Stomach (tissue), 8 donors: ENCODE measurements at regions not wholly inside any gene's neighbourhood (a gene's known extent, or its start where the extent isn't known, plus 50 kb on each side); places are given as distances from the start of the nearest gene placed in this dataset.

ENCODE experiments used
- DNase-seq, 2 donors: peaks; one replicate each; pipeline versions ENCODE4 v3.0.0 to v3.0.0-alpha.2; 2013 to 2019
- H3K27ac ChIP-seq, 5 donors: fragments of 200-600 bp in 4 of 5; sonication (generic) in 4 of 5; one replicate each; pipeline ENCODE4 v1.5.1; 2013 to 2019; ENCODE audit warnings: mild to moderate bottlenecking in 1 of 5, moderate library complexity in 1 of 5
- H3K27me3 ChIP-seq, 3 donors: fragments of 200-600 bp; sonication (generic); one replicate each; pipeline ENCODE4 v1.5.1; 2017 to 2019; ENCODE audit warnings: mixed run types in 1 of 3
- H3K36me3 ChIP-seq, 4 donors: fragments of 200-600 bp; sonication (generic); 1 replicate in 3 of 4; 2 replicates in 1 of 4; pipeline ENCODE4 v1.5.1; 2016 to 2019
- H3K4me1 ChIP-seq, 4 donors: fragments of 200-600 bp; sonication (generic); one replicate each; pipeline ENCODE4 v1.5.1; 2016 to 2019
- H3K4me3 ChIP-seq, 4 donors: fragments of 200-600 bp; sonication (generic) in 3 of 4; one replicate each; pipeline ENCODE4 v1.5.1; 2016 to 2019; ENCODE audit warnings: mild to moderate bottlenecking in 1 of 4
- H3K9me3 ChIP-seq, 4 donors: fragments of 200-600 bp; sonication (generic); one replicate each; pipeline ENCODE4 v1.5.1; 2016 to 2019
- CTCF ChIP-seq, 7 experiments: fragments of 450-650 bp in 4 of 7; fragments of 200-600 bp in 3 of 7; sonication (generic) in 3 of 7; IDR thresholded peaks; one replicate each; pipeline ENCODE4 v1.5.1; 2016 to 2019; ENCODE audit warnings: antibody characterized with exemption in 7 of 7, control low read depth in 2 of 7, mild to moderate bottlenecking in 1 of 7
- EP300 ChIP-seq: sonication (generic); formaldehyde crosslinking; IDR thresholded peaks from one replicate; pipeline ENCODE4 v1.6.1; 2017; ENCODE audit warnings: antibody characterized with exemption
- POLR2A ChIP-seq, 4 donors: fragments of 450-650 bp; IDR thresholded peaks; one replicate each; pipeline ENCODE4 v1.6.1; 2016; ENCODE audit warnings: antibody characterized with exemption in 4 of 4, control low read depth in 2 of 4, mild to moderate bottlenecking in 1 of 4, moderate library complexity in 1 of 4
- POLR2AphosphoS5 ChIP-seq, 3 donors: sonication (generic); formaldehyde crosslinking; IDR thresholded peaks; one replicate each; pipeline ENCODE4 v1.6.1; 2016; ENCODE audit warnings: antibody characterized with exemption in 3 of 3
- WGBS, 5 donors: extraction: QIAGEN DNeasy Blood & Tissue Kit in 3 of 5; methylation state at CpG; one replicate each; pipeline versions ENCODE4 v1.1.5 to v1.1.7; 2013 to 2018; 5-methylcytosine and 5-hydroxymethylcytosine counted together
- intact Hi-C: fragments of 100-400 bp; cut with DNase I; formaldehyde crosslinking; loops from one replicate; pipeline ENCODE4 v1.15.1; 2023; ENCODE audit warnings: low total_unique reads
- donor health status: healthy with polysubstance abuse.
- donor health status: Bipolar disorder and iron deficiency.
- donor health status: healthy.

- no peak for DNase-seq
- Histone ChIP-seq H3K4me1 (no peaks in the 10 kb centered on the region), H3K36me3 (no peaks in the 10 kb centered on the region), H3K27ac (no peak overlapping the region), H3K4me3 (no peak overlapping the region), H3K27me3 (no peaks in the 10 kb centered on the region), H3K9me3 (peaks cover 0 to 15% (median under 1%) of the 10 kb centered on the region in 4 donors)
- TF ChIP-seq CTCF (IDR thresholded peaks at IDR 0.05) (no peak), POLR2AphosphoS5 (IDR thresholded peaks at IDR 0.05) (no peak), EP300 (no peak), POLR2A (IDR thresholded peaks at IDR 0.05) (no peak)
- intact Hi-C loops, result no loop called here
- WGBS, 5 donors, result 62 to 81% (median 71%) methylated on average over 3 of the region's 3 CpGs
Observed at GRCh38 chr20:54891907-54892306, 416.5 kb downstream of the DOK5 start.

GRCh38 chr20:54879393-54879792 lies 404.0 kb downstream of the DOK5 start:
- intact Hi-C loops, result no loop called here
- Histone ChIP-seq H3K4me3 (no peak overlapping the region), H3K27me3 (no peaks in the 10 kb centered on the region), H3K27ac (no peak overlapping the region), H3K36me3 (no peaks in the 10 kb centered on the region), H3K9me3 (no peaks in the 10 kb centered on the region), H3K4me1 (no peaks in the 10 kb centered on the region)
- 74 to 81% (median 76%) methylated on average over 1 of the region's 1 CpG for WGBS, 5 donors
- no peak for DNase-seq
- no peak for TF ChIP-seq POLR2AphosphoS5 (IDR thresholded peaks at IDR 0.05)
- no peak for TF ChIP-seq POLR2A (IDR thresholded peaks at IDR 0.05)
- no peak for TF ChIP-seq CTCF (IDR thresholded peaks at IDR 0.05)
- no peak for TF ChIP-seq EP300

- no peak overlapping the region for H3K4me3 ChIP-seq
- no peak for DNase-seq
- 79 to 90% (median 83%) methylated on average over 3 of the region's 3 CpGs for WGBS, 5 donors
- H3K9me3 ChIP-seq, result no peaks in the 10 kb centered on the region
- H3K27me3 ChIP-seq, result no peaks in the 10 kb centered on the region
- no peaks in the 10 kb centered on the region for H3K4me1 ChIP-seq
- H3K27ac ChIP-seq, result no peak overlapping the region
- no peaks in the 10 kb centered on the region for H3K36me3 ChIP-seq
- intact Hi-C loops, result no loop called here
- TF ChIP-seq EP300 (no peak), POLR2A (IDR thresholded peaks at IDR 0.05) (no peak), CTCF (IDR thresholded peaks at IDR 0.05) (no peak), POLR2AphosphoS5 (IDR thresholded peaks at IDR 0.05) (no peak)
Observed at GRCh38 chr20:54875307-54875706, 399.9 kb downstream of the DOK5 start.

- no peak overlapping the region for H3K27ac ChIP-seq
- TF ChIP-seq CTCF (IDR thresholded peaks at IDR 0.05) (no peak), EP300 (no peak), POLR2A (IDR thresholded peaks at IDR 0.05) (no peak), POLR2AphosphoS5 (IDR thresholded peaks at IDR 0.05) (no peak)
- no peaks in the 10 kb centered on the region for H3K27me3 ChIP-seq
- no peak overlapping the region for H3K4me3 ChIP-seq
- no peaks in the 10 kb centered on the region for H3K36me3 ChIP-seq
- intact Hi-C loops, result no loop called here
- WGBS, 5 donors, result 83 to 89% (median 87%) methylated on average over 5 of the region's 5 CpGs
- no peak for DNase-seq
- H3K9me3 ChIP-seq, result no peaks in the 10 kb centered on the region
- no peaks in the 10 kb centered on the region for H3K4me1 ChIP-seq
Observed at GRCh38 chr20:54874718-54875117, 399.3 kb downstream of the DOK5 start.
